HEK293 (cell line): ENCODE measurements at regions not wholly inside any gene's neighbourhood (a gene's known extent, or its start where the extent isn't known, plus 50 kb on each side); places are given as distances from the start of the nearest gene placed in this dataset.

Experiments
- CTCF ChIA-PET: fragments of 350-600 bp; formaldehyde crosslinking; extraction: SDS; loops from one replicate; lab custom pipeline; 2021; ENCODE audit warnings: antibody characterized with exemption; lab: Yijun Ruan, JAX
- POLR2A ChIA-PET: fragments of 300-600 bp; formaldehyde crosslinking; extraction: SDS; loops from one replicate; lab custom pipeline; 2020; ENCODE audit warnings: antibody characterized with exemption, inconsistent platforms; lab: Yijun Ruan, JAX
- H3K27ac ChIP-seq: fragments of 200-500 bp; sonication (Bioruptor generic); 2 replicates; pipeline ENCODE4 v1.5.1; 2014; ENCODE audit warnings: low read depth, low read length, control low read depth, inconsistent platforms; ENCODE audit errors: extremely low read depth
- H3K36me3 ChIP-seq, 2 experiments: fragments of 200-500 bp in 1 of 2; sonication (Bioruptor generic) in 1 of 2; 1 replicate in 1 of 2; 2 replicates in 1 of 2; pipeline ENCODE4 v1.5.1; 2014 to 2017; ENCODE audit warnings: inconsistent platforms in 2 of 2, low read length in 2 of 2; ENCODE audit not compliant: control insufficient read depth in 2 of 2, insufficient read depth in 1 of 2
- H3K4me1 ChIP-seq: fragments of 200-500 bp; sonication (Bioruptor generic); 2 replicates; pipeline ENCODE4 v1.5.1; 2014; ENCODE audit warnings: mild to moderate bottlenecking, low read length, inconsistent platforms; ENCODE audit not compliant: control insufficient read depth, insufficient read depth
- H3K4me3 ChIP-seq: 2 replicates; pipeline ENCODE4 v1.5.1; 2011; ENCODE audit warnings: low read depth, mild to moderate bottlenecking, control low read depth, low read length, moderate library complexity
- H3K9me3 ChIP-seq: fragments of 200-500 bp; sonication (Bioruptor generic); 2 replicates; pipeline ENCODE4 v1.5.1; 2014; ENCODE audit warnings: low read depth, low read length, inconsistent platforms; ENCODE audit not compliant: control insufficient read depth, insufficient read depth
- CTCF ChIP-seq: fragments of 450-650 bp; formaldehyde crosslinking; IDR thresholded peaks from 2 replicates; pipeline ENCODE4 v1.5.1; 2016; ENCODE audit warnings: missing biosample characterization, missing genetic modification characterization
- EGR2 ChIP-seq: fragments of 450-650 bp; formaldehyde crosslinking; IDR thresholded peaks from 2 replicates; pipeline ENCODE4 v1.5.1; 2016; ENCODE audit warnings: low read depth, missing biosample characterization, missing genetic modification characterization
- FEZF1 ChIP-seq: fragments of 450-650 bp; formaldehyde crosslinking; IDR thresholded peaks from 2 replicates; pipeline ENCODE4 v1.5.1; 2016; ENCODE audit warnings: missing biosample characterization, missing genetic modification characterization
- GLIS2 ChIP-seq: fragments of 450-650 bp; formaldehyde crosslinking; IDR thresholded peaks from 2 replicates; pipeline ENCODE4 v1.5.1; 2016; ENCODE audit warnings: missing biosample characterization, missing genetic modification characterization
- KLF17 ChIP-seq: fragments of 450-650 bp; formaldehyde crosslinking; IDR thresholded peaks from 2 replicates; pipeline ENCODE4 v1.5.1; 2016; ENCODE audit warnings: missing biosample characterization, missing genetic modification characterization
- MYNN ChIP-seq: fragments of 450-650 bp; formaldehyde crosslinking; IDR thresholded peaks from 2 replicates; pipeline ENCODE4 v1.5.1; 2016; ENCODE audit warnings: missing biosample characterization, missing genetic modification characterization, borderline replicate concordance
- ZBTB20 ChIP-seq: fragments of 450-650 bp; formaldehyde crosslinking; IDR thresholded peaks from 2 replicates; pipeline ENCODE4 v1.5.1; 2016; ENCODE audit warnings: missing biosample characterization, missing genetic modification characterization
- ZBTB44 ChIP-seq: fragments of 450-650 bp; IDR thresholded peaks from 2 replicates; pipeline ENCODE4 v1.5.1; 2018; ENCODE audit warnings: missing biosample characterization, mild to moderate bottlenecking, missing genetic modification characterization
- ZFHX2 ChIP-seq: fragments of 450-650 bp; formaldehyde crosslinking; conservative IDR thresholded peaks from 2 replicates; pipeline ENCODE4 v1.5.1; 2016; ENCODE audit warnings: missing biosample characterization, missing genetic modification characterization
- ZNF146 ChIP-seq: fragments of 450-650 bp; formaldehyde crosslinking; IDR thresholded peaks from 2 replicates; pipeline ENCODE4 v1.5.1; 2016; ENCODE audit warnings: missing biosample characterization, missing genetic modification characterization
- ZNF16 ChIP-seq: fragments of 450-650 bp; formaldehyde crosslinking; IDR thresholded peaks from 2 replicates; pipeline ENCODE4 v1.5.1; 2016; ENCODE audit warnings: low read depth, missing biosample characterization, missing genetic modification characterization
- ZNF175 ChIP-seq: fragments of 450-650 bp; formaldehyde crosslinking; IDR thresholded peaks from 2 replicates; pipeline ENCODE4 v1.5.1; 2016; ENCODE audit warnings: missing biosample characterization, missing genetic modification characterization
- ZNF433 ChIP-seq: fragments of 450-650 bp; formaldehyde crosslinking; IDR thresholded peaks from 2 replicates; pipeline ENCODE4 v1.5.1; 2016; ENCODE audit warnings: missing biosample characterization, missing genetic modification characterization, low read depth
- ZNF449 ChIP-seq: fragments of 450-650 bp; formaldehyde crosslinking; IDR thresholded peaks from 2 replicates; pipeline ENCODE4 v1.5.1; 2017; ENCODE audit warnings: missing biosample characterization, mild to moderate bottlenecking, missing genetic modification characterization, moderate library complexity
- ZNF473 ChIP-seq: fragments of 450-650 bp; formaldehyde crosslinking; IDR thresholded peaks from 2 replicates; pipeline ENCODE4 v1.5.1; 2017; ENCODE audit warnings: missing biosample characterization, missing genetic modification characterization
- ZNF555 ChIP-seq: fragments of 450-650 bp; formaldehyde crosslinking; conservative IDR thresholded peaks from 2 replicates; pipeline ENCODE4 v1.5.1; 2017; ENCODE audit warnings: missing biosample characterization, mild to moderate bottlenecking, missing genetic modification characterization, inconsistent platforms
- ZNF561 ChIP-seq: fragments of 450-650 bp; IDR thresholded peaks from 2 replicates; pipeline ENCODE4 v1.5.1; 2018; ENCODE audit warnings: missing biosample characterization, missing genetic modification characterization, borderline replicate concordance
- ZNF585B ChIP-seq: fragments of 450-650 bp; formaldehyde crosslinking; IDR thresholded peaks from 2 replicates; pipeline ENCODE4 v1.5.1; 2016; ENCODE audit warnings: missing biosample characterization, missing genetic modification characterization
- ZNF639 ChIP-seq: fragments of 450-650 bp; formaldehyde crosslinking; IDR thresholded peaks from 2 replicates; pipeline ENCODE4 v1.5.1; 2016; ENCODE audit warnings: missing biosample characterization, missing genetic modification characterization
- ZNF654 ChIP-seq: fragments of 450-650 bp; formaldehyde crosslinking; IDR thresholded peaks from 2 replicates; pipeline ENCODE4 v1.5.1; 2016; ENCODE audit warnings: low read depth, missing biosample characterization, missing genetic modification characterization
- ZNF664 ChIP-seq: fragments of 450-650 bp; formaldehyde crosslinking; IDR thresholded peaks from 2 replicates; pipeline ENCODE4 v1.5.1; 2016; ENCODE audit warnings: missing biosample characterization, missing genetic modification characterization
- ZNF692 ChIP-seq: fragments of 450-650 bp; formaldehyde crosslinking; IDR thresholded peaks from 2 replicates; pipeline ENCODE4 v1.5.1; 2016; ENCODE audit warnings: missing biosample characterization, missing genetic modification characterization
- ZNF704 ChIP-seq: fragments of 450-650 bp; formaldehyde crosslinking; IDR thresholded peaks from 2 replicates; pipeline ENCODE4 v1.5.1; 2016; ENCODE audit warnings: missing biosample characterization, missing genetic modification characterization
- ZSCAN23 ChIP-seq: fragments of 450-650 bp; formaldehyde crosslinking; IDR thresholded peaks from 2 replicates; pipeline ENCODE4 v1.5.1; 2016; ENCODE audit warnings: missing biosample characterization, missing genetic modification characterization

GRCh38 chr14:101478796-101479410 lies 82.4 kb upstream of the DIO3 start:
- Histone ChIP-seq H3K9me3 (no peaks in the 10 kb centered on the region), H3K27ac (no peak overlapping the region), H3K36me3 (no peaks in the 10 kb centered on the region), H3K4me3 (no peak overlapping the region), H3K4me1 (peaks cover 6% of the 10 kb centered on the region; the same call in 1 of the 2 replicates)
- POLR2A ChIA-PET = no interaction called here
- no peak for TF ChIP-seq KLF17 (tag by site-specific recombination)
- TF ChIP-seq ZNF561 (tag by site-specific recombination) = no peak
- no peak for TF ChIP-seq ZNF433 (tag by site-specific recombination)
- TF ChIP-seq ZNF449 = no peak
- TF ChIP-seq ZNF473 (tag by site-specific recombination) = no peak
- TF ChIP-seq ZNF664 (tag by site-specific recombination) = no peak
- TF ChIP-seq ZNF16 (tag by site-specific recombination) = no peak
- no peak for TF ChIP-seq ZSCAN23 (tag by site-specific recombination)
- TF ChIP-seq ZFHX2 (tag by site-specific recombination) = no peak
- no peak for TF ChIP-seq ZNF639 (tag by site-specific recombination)
- no peak for TF ChIP-seq EGR2 (tag by site-specific recombination)
- TF ChIP-seq ZBTB44 (tag by site-specific recombination) = no peak
- TF ChIP-seq MYNN (tag by site-specific recombination) = no peak
- TF ChIP-seq ZNF654 (tag by site-specific recombination) = no peak
- CTCF ChIA-PET = no interaction called here

- Histone ChIP-seq H3K27ac (no peak overlapping the region), H3K4me1 (peaks cover 6% of the 10 kb centered on the region; the same call in 1 of the 2 replicates), H3K4me3 (no peak overlapping the region), H3K9me3 (no peaks in the 10 kb centered on the region), H3K36me3 (no peaks in the 10 kb centered on the region)
- ChIA-PET CTCF (interaction anchor here (0.9 to 1.2 kb wide), 2 partner anchors 17 to 21 kb away, joined by 3 read pairs; no protein-coding TSS in a partner anchor), POLR2A (no interaction called here)
- TF ChIP-seq FEZF1 (tag by site-specific recombination) (no peak), ZNF175 (tag by site-specific recombination) (no peak), GLIS2 (tag by site-specific recombination) (no peak), ZNF555 (no peak), ZNF585B (tag by site-specific recombination) (no peak), ZNF704 (no peak), ZNF146 (no peak), ZBTB20 (tag by site-specific recombination) (no peak), ZNF692 (tag by site-specific recombination) (no peak), CTCF (no peak)
Measured at GRCh38 chr14:101480022-101480746, 81.1 kb upstream of the DIO3 start.
